HTR-8/SVneo (cell line): ENCODE measurements at regions not wholly inside any gene's neighbourhood (a gene's known extent, or its start where the extent isn't known, plus 50 kb on each side); places are given as distances from the start of the nearest gene placed in this dataset.

Experiments used
- DNase-seq: peaks from one replicate; pipeline ENCODE4 v3.0.0; 2011; ENCODE audit warnings: low spot score, mixed read lengths; ENCODE audit not compliant: insufficient read length
- FAIRE-seq: peaks from 2 replicates; lab custom pipeline; 2011; peaks lifted over from hg19 to GRCh38; lab: Jason Lieb, UNC

DNA sequence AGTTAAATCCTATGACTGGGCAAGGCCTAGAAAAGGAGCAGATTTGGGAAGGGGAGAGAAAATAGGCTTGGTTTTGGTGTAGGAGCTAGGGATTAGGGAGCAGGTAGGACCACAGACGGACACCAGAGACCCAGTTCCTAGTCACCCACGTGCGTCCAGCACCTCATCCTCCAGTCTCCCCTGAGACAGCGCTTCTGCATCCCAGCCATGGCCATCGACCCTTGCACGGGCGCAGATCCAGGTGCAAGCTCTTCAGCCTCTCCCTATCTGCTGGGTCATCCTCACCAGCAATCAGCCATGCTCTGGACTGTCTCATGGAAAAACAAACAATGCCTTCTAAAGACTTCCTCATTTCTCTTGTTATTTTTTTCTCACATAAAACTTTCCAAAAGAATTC lies 246.8 kb upstream of the RAB6C start:
- DNase-seq (no peak), FAIRE-seq (no peak)

DNA sequence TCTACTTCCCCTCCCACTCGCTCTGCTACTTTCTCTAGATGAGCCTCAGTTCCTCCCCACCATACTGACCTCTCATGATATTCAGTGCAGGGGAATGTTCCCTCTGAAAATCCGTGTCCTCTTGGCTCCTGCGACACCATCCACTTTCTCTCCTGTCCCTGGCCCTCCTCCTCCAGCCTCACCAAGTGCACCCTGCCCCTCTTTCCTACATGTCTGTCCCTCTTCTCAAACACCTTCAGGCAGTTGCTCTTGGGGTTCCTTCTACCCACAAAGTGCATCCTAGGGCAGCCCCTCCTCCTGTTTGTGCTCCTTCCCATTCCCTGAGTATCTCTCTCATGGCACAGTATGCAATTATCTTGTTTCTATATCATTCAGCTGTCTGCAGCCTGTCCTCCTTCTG lies 246.4 kb upstream of the RAB6C start:
- FAIRE-seq (no peak), DNase-seq (no peak)

GRCh38 chr2:129733579-129733978 lies 245.9 kb upstream of the RAB6C start:
- no peak for FAIRE-seq
- DNase-seq: no peak

GRCh38 chr2:129734343-129735034 lies 245.0 kb upstream of the RAB6C start:
- DNase-seq (no peak), FAIRE-seq (no peak)

DNA sequence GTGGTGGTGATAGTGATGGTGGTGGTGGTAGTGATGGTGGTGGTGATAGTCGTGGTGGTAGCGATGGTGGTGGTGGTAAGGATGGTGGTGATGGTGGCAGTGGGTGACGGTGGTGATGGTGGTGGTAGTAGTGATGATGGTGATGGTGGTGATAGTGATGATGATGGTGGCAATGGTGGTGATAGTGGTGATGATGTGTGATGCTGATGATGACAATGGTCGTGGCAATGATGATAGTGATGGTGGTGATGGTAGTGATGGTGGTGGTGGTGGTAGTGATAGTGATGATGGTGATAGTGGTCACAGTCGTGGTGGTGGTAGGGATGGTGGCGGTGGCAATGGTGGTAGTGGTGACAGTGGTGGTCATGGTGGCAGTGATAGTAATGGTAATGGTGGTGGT lies 243.9 kb upstream of the RAB6C start:
- DNase-seq (no peak), FAIRE-seq (no peak)

DNA sequence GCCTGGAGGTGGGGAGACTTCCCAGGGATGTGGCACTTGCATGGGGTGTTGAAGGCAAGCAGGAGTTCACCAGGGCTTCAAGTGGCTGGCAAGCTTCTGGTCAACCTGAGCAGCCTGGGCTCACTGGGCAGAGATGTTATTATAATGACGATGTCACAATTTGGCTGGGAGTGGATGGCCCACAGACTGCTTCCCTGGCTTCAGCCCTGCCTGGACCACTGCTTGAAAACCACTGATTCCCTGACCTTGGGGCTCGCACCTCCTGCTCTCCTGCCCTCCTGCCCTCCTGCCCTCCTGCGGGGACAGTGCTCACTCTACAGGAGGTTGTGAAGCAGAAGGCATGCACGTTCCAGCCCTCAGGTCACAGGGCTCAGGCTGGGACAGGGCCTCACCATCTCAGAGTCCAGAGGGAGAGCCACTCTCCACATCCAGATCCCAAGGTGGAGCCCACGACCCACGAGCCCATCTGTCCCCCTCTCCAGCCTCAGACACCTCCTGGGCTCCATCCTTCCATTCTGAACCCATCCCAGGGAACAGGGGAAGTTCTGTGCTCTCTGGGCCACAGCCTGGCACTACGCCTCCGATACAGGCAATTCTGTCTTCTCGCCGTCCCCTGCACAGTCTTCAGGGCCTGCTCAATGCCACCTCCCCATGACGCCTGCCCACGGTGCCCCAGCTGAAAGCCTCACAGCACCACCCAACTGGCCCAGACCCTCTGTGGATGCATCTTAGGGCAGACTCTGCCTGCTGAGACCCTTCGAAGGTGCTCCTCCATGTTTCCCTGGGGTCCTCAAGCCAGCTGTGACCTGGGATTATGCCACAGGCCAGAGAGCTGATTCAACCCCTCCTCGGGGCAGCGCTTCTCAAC lies 241.6 kb upstream of the RAB6C start:
- DNase-seq: no peak
- no peak for FAIRE-seq

DNA sequence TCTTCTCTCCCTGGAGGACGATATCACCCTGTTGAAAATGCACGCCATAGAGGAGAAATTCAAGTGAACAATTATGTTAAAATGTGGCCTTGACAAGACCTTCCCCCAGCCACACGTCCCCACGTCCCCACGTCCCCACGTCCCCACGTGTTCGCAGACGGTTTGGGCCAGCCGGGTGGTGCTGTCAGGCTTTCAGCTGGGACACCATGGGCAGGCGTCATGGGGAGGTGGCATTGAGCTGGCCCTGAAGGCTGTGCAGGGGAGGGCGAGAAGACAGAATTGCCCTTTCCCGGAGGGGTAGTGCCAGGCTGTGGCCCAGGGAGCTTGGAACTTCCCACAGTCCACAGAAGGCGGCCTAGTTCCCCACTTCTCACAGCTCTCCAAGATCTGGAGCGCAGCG lies 240.7 kb upstream of the RAB6C start:
- DNase-seq: no peak
- no peak for FAIRE-seq

- no peak for FAIRE-seq
These were observed 239.0 kb upstream of the RAB6C start for GRCh38 chr2:129740504-129740903.

GRCh38 chr2:129741165-129741564 lies 238.3 kb upstream of the RAB6C start:
- DNase-seq: no peak
- FAIRE-seq: no peak

More at GRCh38 chr2:129740504-129740903, 239.0 kb upstream of the RAB6C start:
- DNase-seq: no peak

GRCh38 chr2:129741623-129742022 lies 237.8 kb upstream of the RAB6C start:
- DNase-seq: no peak
- no peak for FAIRE-seq

DNA sequence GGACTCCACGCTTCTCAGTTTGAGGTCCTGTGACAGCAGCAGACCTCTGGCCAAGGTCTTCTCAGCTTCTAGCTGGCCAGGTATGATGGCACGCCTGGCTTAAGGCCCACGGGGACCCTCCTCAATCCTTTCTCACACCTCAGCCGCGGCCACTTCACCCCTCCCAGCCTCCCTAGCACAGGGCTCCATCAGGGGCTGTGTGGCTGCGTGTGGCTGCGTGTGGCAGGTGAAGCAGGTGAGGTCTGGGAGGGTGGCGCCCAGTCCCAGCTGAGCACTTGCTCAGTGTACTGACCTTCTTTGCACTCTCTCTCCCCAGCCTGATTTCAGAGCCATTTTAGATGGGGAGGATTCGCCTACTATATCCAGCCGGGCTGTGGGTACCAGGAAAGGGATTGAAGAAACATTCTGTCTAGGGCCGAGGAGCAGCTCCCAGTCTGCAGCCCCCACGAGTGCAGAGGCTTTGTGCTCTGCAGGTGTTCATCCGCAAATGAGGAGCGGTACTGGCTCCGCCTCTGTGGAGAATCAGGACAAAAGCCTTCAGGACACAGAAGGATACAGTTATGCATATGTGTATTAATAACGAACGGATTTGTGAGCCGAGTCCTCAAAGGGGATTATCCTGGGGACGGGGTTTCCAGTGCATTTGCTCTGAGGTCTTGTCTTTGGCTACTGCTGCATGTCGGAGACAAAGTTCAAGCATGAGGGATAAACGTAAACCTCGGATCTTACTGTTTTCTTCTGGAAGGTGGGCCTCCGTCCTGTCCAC lies 236.9 kb upstream of the RAB6C start:
- FAIRE-seq: no peak
- no peak for DNase-seq

DNA sequence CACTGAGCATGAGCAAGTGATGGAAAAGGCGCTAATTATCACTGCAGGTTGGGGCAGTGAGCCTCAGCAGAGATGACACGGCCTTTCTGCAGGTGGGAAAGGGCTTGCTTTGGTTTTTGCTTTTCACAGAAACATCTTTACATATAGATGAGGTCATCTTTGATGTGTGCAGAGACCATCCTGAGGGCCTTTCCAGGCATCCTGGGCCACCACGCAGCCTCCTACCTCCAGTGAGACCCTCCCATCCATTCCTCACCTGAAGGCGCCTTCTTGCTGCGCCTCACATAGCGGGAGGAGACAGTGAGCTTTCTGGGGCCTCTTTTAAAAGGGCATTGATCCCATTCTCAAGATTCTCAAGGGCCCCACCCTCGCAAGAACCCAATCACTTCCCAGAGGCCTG lies 235.3 kb upstream of the RAB6C start:
- no peak for FAIRE-seq
- no peak for DNase-seq

DNA sequence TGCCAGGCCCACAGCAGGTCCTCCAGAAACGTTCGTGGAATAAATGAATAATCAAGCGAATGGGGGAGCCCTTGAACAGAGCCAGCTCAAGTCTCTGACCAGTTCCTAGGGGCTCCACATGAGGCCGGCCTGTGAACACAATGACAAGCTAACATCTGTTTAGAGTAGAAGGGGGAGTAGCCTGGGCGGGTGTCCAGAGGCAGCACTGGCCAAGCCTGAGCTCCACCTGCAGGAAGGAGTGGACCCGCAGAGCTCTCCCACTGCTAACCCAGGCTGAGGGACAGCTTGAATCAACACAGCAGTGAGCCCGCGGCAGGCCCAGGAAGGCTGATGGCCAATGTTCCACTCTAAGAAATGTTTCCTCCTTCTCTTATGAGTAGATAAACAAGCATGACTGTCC lies 234.8 kb upstream of the RAB6C start:
- FAIRE-seq (no peak), DNase-seq (no peak)

DNA sequence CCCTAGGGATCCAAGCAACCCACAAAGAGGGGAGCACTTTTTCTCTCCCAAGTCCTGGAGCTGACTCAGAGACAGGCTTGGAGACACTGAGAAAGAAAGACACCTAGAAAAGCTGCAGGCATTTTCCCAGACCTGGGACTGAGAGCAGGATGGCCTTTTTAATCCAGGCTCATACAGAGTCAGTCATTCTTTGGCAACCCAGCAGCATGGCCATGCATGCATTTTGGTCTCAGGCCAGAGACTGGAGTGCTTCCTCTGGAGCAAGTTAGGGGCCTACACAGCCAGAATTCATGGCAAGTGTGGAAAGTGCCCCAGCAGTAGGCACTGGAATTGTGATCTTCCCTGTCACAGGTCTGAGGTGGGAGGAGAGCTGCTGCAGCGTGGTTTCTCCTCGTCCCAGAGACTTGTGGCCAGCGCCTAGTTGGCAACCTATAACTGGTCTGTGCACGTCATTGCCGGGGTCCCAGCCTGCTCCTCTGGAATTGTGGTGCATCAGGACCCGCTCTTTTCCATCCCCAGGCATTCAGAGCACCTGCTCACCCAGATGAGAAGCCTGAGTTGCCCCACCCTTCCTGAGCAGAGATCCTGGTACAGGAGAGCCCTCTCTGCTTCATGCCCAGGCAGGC lies 231.9 kb upstream of the RAB6C start:
- DNase-seq (no peak), FAIRE-seq (no peak)

GRCh38 chr2:129748250-129748649 lies 231.2 kb upstream of the RAB6C start:
- FAIRE-seq (no peak), DNase-seq (no peak)

GRCh38 chr2:129748653-129749052 lies 230.8 kb upstream of the RAB6C start:
- FAIRE-seq (no peak), DNase-seq (no peak)

- no peak for FAIRE-seq
- DNase-seq: no peak
These were observed 228.1 kb upstream of the RAB6C start for GRCh38 chr2:129751409-129751808.

- DNase-seq: no peak
- FAIRE-seq: no peak
These were observed 227.3 kb upstream of the RAB6C start for GRCh38 chr2:129752176-129752575.

GRCh38 chr2:129752686-129753085 lies 226.8 kb upstream of the RAB6C start:
- no peak for DNase-seq
- no peak for FAIRE-seq

- DNase-seq (no peak), FAIRE-seq (no peak)
These were observed 226.2 kb upstream of the RAB6C start for GRCh38 chr2:129753261-129753660.
